ENCODE measurements at regions not wholly inside any gene's neighbourhood (a gene's known extent, or its start where the extent isn't known, plus 50 kb on each side); places are given as distances from the start of the nearest gene placed in this dataset.
"Not testable (repeated sequence)": the region's sequence is repeated elsewhere in the genome, so short reads cannot be mapped to it uniquely, and the experiment has no call there.

GRCh38 chr3:28958656-28959055, 322.2 kb upstream of the RBMS3 start:
- no peak for DNase-seq

GRCh38 chr3:28971156-28971555, 309.7 kb upstream of the RBMS3 start:
- DNase-seq = no peak

- peak; percentile 6 for DNase-seq
These were observed 307.9 kb upstream of the RBMS3 start for GRCh38 chr3:28972921-28973320.

GRCh38 chr3:28973609-28974008, 307.3 kb upstream of the RBMS3 start:
- DNase-seq = no peak

GRCh38 chr3:28978092-28978491, 302.8 kb upstream of the RBMS3 start:
- no peak for DNase-seq

- DNase-seq = no peak
These were observed 300.7 kb upstream of the RBMS3 start for GRCh38 chr3:28980131-28980530.

GRCh38 chr3:28980631-28981030, 300.2 kb upstream of the RBMS3 start:
- DNase-seq = no peak

GRCh38 chr3:28982906-28983305, 298.0 kb upstream of the RBMS3 start:
- no peak for DNase-seq

- no peak for DNase-seq
These were observed 293.9 kb upstream of the RBMS3 start for GRCh38 chr3:28986922-28987321.

- DNase-seq = peak; percentile 12
These were observed 291.2 kb upstream of the RBMS3 start for GRCh38 chr3:28989646-28990089.

GRCh38 chr3:28994161-28994905, 286.5 kb upstream of the RBMS3 start:
- no peak for DNase-seq

- no peak for DNase-seq
These were observed 275.8 kb upstream of the RBMS3 start for GRCh38 chr3:29004885-29005599.

GRCh38 chr3:29005862-29006261, 275.0 kb upstream of the RBMS3 start:
- no peak for DNase-seq

GRCh38 chr3:29011441-29011840, 269.4 kb upstream of the RBMS3 start:
- no peak for DNase-seq

GRCh38 chr3:29011966-29012365, 268.9 kb upstream of the RBMS3 start:
- no peak for DNase-seq

GRCh38 chr3:29022976-29023375, 257.9 kb upstream of the RBMS3 start:
- DNase-seq = no peak

- DNase-seq = no peak
These were observed 254.6 kb upstream of the RBMS3 start for GRCh38 chr3:29026286-29026685.

GRCh38 chr3:29026959-29027358, 253.9 kb upstream of the RBMS3 start:
- DNase-seq = no peak

- not testable (repeated sequence) for DNase-seq
These were observed 249.7 kb upstream of the RBMS3 start for GRCh38 chr3:29031175-29031574.

- DNase-seq = no peak
These were observed 247.4 kb upstream of the RBMS3 start for GRCh38 chr3:29033511-29033910.

- DNase-seq = no peak
These were observed 230.7 kb upstream of the RBMS3 start for GRCh38 chr3:29050155-29050554.

GRCh38 chr3:29057326-29057725, 223.5 kb upstream of the RBMS3 start:
- no peak for DNase-seq

GRCh38 chr3:29064085-29064484, 216.8 kb upstream of the RBMS3 start:
- DNase-seq = no peak

GRCh38 chr3:29065211-29065785, 215.6 kb upstream of the RBMS3 start:
- no peak for DNase-seq
